GM19467 (cell line): ENCODE measurements at regions not wholly inside any gene's neighbourhood (a gene's known extent, or its start where the extent isn't known, plus 50 kb on each side); places are given as distances from the start of the nearest gene placed in this dataset.

Source experiments
- ATAC-seq: cut with Tn5 transposase; IDR thresholded peaks from one replicate; pipeline ENCODE4 v1.9.1; 2021; ENCODE audit warnings: mild to moderate bottlenecking, moderate library complexity; ENCODE audit not compliant: unreplicated experiment

DNA sequence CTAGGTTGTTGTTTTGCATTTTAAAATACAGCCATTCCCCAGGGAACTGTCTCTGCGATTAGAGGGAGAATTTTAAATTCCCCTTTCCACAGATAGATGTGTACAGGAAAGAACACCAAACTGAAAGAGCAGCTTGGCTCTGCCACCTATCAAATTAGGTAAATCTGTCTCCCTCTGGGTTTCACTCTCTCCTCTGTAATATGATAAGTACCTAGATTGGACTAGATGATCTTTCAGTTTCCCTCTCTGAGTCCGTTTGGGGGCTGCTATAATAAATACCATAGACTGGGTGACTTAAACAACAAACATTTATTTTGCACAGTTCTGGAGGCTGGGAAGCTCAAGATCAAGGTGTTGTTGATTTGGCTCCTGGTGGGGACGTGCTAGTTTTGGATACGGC, 186.0 kb downstream of the KIF20B start:
- peak; percentile 63 for ATAC-seq

DNA sequence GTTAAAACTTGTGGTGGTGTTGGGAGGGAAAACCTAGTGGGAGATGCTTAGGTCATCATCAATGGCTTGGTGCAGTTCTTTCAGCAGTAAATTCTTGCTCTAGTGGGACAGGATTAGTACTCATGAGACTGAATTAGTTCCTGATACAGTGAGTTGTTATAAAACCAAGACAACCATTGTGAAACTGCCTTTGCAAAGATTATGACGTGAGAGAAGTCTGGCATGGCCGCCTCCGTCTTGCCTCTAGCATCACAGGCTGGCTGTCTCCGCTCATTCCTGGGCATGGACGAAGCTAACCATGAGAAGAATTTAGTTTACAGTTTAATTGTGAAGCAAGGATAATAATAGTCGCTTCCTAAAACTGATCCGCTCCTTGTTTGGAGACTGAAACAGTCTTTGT, 186.4 kb downstream of the KIF20B start:
- ATAC-seq = peak; percentile 74

DNA sequence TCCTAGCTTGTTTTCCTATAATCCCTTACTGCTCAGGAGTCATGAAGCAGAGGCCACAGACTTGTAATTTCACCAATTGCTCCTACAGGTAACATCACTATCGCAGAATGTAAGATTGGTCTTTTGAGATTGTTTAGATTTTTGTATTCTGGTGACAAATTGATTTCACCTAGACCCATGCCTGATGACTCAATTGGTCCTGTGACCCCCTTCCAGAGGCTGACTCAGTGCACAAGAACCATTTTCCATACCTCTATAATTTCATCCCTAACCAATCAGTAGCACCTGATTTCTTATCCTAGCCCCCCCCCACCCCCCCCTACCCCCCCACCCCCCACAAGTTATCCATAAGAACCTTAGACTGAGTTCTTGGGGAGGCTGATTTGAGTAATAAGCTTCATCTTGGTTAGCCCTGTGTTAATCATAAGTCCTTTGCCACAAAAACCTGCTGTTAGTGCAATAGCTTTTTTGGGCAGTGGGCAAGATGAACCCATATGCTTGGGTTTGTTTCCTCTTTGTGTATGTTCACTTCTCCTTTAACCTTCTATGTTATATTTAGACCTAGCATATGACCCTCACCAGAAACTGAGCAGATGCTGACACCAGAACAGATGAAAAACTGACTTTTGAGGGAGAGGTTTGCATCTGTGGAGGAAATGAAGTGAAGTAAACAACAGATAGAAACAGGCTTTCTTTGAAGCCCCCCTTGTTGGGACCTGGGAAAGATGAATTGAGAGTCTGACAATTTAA, 187.1 kb downstream of the KIF20B start:
- no peak for ATAC-seq

DNA sequence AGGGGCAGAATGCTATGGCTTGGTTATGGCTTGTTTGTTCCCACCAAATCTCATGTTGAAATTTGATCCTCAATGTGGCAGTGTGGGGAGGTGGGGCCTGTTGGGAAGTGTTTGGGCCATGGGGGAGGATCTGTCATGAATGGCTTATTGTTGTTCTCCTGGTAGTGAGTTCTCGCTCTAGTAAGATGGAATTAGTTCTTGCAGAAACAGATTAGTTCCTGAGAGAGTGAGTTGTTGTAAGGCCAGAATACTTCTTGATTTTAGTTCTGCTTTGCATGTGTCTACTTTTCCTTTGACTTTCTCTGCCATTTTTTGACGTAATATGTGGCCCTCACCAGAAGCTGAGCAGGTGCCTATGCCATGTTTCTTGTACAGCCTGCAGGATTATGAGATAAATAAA, 188.2 kb downstream of the KIF20B start:
- no peak for ATAC-seq

DNA sequence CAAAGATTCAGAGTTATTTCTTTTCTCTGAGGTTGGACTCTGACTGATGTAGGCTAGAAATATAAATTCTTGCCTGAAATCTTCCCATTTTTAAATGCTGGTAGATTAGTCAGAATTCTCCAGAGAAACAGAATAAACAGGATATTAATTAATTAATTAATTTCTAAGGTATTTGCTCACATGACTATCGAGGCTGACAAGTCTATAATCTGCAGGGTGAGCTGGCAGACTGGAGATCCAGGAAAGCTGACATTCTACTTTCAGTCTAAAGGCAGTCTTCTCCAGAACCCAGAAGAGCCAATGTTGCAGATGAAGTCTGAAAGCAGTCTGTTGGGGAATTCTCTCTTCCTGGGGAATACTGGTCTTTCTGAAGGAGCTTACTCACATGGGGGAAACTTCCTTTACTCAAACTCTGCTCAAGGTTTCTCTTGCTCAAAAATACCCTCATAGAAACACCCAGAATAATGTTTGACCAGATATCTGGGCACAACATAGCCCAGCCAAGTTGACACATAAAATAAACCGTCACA, 189.7 kb downstream of the KIF20B start:
- no peak for ATAC-seq

DNA sequence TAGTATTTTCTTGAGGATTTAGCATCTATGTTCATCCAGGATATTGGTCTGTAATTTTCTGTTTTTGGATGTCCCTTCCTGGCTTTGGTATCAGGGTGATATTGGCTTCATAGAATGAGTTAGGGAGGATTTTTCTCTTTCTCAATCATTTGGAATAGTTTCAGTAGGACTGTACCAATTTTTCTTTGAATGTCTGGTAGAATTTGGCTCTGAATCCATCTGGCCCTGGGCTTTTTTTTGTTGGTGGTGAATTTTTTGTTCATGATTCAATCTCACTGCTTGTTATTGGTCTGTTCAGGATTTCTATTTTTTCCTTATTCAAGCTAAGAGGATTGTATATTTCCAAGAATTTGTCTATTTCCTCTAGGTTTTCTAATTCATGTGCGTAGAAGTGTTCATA, 192.7 kb downstream of the KIF20B start:
- ATAC-seq = no peak

DNA sequence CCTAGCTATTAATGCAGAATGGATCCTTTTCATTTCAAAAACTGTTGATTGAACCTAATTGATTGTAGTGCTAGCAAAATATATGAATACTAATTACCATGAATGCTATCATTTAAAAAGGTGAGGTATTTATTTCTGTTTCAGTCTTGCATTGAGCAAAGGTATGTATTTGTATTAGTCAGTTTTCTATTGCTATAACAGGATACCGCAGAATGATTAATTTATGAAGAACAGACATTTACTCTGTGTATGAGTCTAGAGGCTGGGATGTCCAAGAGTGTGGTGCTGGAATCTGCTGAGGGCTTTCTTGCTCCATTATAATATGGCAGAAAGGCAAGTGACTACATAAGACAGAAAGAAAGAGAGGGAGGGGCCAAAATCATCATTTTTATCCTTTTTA, 199.2 kb downstream of the KIF20B start:
- no peak for ATAC-seq

DNA sequence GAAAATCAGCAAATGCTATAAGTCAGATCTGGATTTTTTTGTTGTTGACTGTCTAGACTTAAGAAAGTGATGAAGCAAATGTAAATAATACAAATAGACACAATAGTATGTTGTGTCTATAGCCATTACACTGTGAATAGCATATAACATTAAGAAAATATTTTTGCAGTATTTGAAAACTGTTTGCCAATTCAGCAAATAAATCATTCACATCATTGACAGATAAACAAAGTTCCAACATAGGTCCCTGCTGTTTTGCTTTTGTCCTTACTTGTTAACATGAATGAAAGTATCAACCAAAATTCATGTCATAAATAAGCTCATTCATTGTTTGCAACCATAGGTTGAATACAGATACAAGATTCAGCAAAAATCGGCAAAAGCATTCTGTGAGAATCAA, 200.5 kb downstream of the KIF20B start:
- no peak for ATAC-seq

DNA sequence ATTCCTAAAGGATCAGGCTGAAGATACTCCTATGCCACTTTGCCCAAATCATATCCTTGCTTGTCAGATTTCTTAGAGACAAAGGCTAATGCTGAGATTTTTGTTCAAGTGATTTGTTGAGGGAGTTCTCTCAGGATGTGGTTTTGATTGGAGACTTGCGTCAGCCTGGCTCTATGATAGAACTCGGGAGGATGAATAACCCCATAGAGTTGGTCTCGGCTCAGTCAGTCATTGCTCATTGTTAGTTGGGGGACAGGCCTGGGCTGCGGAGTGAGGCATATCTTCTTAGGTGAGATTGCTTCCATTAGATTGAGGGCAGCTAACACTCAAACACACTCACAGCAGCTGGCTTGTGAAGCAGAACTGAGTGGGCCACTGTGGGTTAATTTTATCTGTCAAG, 203.4 kb downstream of the KIF20B start:
- no peak for ATAC-seq

DNA sequence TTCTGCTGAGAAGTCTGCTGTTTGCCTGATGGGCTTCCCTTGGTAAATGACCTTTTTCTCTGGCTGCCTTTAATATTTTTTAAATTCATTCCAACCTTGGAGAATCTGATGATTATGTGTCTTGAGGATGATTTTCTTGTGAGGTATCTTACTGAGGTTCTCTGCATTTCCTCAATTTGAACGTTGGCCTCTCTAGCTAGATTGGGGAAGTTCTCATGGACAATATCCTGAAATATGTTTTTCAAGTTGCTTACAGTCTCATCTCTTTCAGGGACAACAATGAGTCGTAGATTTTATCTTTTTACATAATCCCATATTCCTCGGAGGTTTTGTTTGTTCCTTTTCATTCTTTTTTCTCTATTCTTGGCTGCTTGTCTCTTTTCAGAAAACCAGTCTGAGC, 208.4 kb downstream of the KIF20B start:
- no peak for ATAC-seq

DNA sequence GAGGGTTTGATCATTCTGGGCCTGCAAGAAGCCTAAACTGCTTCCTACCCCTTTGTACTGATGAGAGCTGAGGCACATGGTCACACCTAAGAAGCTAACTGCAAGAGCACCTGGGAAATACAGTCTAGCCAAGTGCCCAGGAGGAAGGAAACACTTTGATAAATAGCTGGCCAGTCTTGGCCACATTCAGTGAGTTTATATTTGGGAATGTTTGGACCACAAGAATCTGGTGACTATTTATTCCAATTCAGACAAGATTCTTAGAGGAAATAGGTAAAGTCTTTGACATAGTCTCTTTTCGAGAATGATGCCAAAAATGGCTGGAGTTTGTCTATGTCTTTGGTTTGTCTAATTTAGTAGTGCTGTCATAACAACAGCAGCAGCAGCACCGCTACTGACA, 213.6 kb downstream of the KIF20B start:
- ATAC-seq = no peak

DNA sequence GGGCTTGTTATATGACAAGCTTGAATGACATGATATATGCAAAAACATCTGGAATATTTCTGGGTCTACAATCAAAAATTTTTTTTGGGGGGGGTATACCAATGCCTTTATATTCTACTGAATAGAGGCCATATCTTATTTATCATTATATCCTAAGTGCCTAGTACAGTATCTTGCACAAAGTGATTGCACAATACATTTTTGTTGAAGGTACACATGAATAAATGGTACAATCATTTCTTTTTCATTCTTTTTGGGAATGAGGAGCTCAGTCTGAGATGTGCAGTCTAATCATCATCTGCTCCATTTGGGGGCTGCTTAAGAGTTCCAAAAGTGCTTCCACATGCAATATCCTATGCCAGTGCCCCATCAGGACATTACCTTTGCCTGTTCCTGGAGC, 214.6 kb downstream of the KIF20B start:
- ATAC-seq = no peak

DNA sequence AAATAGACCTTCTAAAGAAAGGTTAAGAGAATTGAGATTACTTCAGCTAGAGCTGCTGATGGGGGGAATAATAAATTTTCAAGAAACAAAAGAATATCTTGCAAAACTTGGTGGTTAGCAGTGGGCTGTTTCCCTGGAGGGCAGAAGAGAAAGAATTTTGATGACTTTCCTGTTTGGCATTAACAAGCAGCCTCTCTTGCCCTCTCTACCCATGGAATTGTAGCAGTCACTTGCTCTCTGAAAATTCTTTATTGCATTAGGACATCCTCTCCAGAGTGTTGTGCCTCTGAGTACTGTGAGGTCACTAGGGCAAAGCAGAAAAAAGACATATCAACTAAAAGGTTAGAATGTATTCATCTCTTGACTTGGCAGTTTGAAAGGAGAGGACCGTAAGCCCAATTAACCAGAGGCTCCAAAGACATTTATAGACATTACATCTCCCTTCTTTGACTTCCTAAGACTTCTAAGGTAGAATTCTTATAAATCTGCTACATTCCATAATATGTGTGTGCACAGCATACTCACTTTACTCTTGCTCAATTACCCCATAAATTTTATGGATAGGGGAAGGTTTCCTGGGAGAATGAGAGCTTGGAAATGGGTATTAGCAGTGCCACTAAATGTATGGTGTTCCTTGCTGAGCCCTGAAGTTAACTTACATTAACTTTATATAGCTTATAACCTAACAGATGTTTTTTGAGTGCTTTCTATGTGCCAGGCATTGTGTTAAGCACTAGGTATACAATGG, 215.3 kb downstream of the KIF20B start:
- ATAC-seq = no peak

DNA sequence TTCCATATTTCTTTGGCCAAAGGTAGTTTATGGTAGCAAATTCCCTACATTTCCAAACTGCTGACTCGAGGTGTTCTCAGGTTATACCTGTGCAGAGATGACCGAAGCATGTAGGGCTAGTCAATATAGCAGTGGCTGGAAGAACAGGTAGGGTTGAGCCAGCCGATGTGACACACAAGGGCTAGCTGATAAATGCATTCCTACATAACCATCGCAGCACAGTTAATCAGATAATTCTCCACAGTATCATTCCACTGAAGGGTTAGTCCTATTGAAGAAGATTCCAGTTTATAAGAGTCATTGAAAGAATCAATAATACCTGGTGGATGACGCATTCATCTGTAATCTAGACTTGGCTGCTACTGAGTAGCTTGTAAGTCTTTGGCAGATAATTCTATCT, 220.0 kb downstream of the KIF20B start:
- ATAC-seq = no peak

DNA sequence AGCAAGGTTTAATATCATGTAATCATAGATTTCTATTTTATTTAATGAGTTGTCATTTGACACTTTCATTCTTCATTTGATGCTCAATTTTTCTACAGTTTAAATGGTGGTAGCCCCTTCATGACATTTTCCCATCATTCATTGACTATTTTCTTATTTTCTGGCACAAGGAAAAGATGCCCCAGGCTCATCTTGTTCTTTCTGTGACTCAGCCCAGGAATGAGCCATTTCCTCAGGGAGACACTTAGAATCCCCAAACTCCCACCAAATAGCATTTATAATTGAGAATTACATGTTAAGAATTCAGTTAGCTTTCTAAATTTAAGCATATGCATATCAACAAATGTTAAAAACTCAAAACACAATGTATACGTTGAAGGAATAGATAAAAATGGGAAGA, 222.3 kb downstream of the KIF20B start:
- no peak for ATAC-seq

DNA sequence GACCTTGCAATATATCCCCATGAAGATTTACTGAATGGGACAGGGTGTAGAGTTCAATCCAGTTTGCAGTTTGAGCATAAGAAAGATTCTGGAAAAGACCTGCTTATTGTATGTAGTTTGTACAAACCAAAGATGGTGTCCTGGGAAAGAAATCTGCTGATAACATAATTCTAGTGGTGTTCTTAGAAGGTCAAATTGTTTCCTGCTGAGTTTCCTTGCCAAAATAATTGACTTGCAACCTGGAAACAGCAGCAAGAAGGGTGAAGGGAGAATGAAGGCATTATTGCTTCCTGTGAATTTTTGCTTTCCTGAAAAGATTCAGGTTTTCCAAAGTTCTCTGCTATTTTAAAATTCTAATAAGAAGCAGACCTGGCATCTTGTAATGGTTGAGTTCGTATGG, 222.9 kb downstream of the KIF20B start:
- ATAC-seq = no peak

DNA sequence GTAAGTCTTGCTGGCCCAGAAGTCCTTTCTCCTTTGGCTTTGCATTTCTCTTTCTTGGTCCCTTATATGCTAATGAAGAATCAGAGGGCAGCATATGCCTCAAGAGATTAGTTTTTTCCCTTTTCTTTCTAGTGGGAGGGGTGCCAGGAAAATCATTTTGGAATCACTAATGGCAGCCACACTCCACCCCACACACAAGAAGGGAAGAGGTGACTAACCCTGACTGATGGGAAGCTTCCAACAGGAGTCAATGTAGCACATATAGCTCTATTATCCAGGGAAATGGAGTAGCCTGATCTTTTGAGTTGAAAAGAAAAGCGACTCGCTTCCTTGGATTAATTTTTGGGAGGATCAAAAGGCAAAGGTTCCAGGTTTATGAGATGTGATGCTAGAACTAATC, 225.3 kb downstream of the KIF20B start:
- no peak for ATAC-seq

DNA sequence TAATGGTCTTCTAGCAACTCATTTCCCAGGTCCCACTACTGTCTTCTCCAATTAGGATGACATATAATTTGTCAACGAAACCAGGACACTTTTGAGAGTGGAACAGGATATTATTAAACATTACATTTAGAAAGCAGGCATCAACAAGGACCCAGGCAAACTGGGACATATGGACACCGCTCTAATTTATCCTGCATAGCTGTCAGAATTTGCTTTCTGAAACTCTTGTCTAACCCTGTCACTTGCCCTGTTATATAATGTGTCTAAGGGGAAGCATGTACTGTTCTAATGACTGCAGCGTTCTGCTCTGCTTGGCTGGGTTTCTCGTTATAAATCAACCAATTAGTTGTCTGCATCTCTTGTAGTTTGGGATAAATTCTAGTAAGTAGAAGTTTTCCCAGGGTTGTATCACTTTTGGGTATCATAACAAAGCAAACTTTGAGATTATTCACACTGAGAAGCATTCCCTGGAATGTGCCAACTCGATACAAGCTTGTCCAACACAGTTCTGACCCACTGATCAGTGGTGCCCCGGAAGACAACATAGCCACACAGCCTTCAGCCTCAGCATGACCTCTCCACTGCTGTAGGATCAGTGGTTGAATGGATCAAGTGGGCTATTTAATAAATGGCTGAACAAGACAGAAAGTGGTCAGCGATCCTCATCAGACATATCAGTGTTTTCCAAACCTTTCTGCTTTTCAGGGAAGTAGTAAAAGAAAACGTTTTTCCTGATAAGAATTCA, 228.1 kb downstream of the KIF20B start:
- ATAC-seq = no peak

DNA sequence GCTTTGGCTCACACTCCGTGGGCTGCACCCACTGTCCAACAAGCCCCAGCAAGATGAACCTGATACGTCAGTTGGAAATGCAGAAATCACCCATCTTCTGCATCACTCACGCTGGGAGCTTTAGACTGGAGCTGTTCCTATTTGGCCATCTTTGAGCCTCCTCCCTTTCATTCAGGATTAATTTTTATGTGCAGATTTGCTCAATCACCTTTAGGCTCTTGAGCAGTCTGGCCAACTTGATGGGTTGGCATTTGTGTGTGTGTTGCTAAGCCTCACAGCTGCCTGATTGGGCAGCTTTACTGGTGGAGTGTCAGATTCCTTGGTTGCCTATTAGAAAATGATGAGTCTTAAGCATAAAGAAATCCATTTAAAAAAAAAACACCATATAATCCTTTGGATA, 236.1 kb downstream of the KIF20B start:
- ATAC-seq = no peak

DNA sequence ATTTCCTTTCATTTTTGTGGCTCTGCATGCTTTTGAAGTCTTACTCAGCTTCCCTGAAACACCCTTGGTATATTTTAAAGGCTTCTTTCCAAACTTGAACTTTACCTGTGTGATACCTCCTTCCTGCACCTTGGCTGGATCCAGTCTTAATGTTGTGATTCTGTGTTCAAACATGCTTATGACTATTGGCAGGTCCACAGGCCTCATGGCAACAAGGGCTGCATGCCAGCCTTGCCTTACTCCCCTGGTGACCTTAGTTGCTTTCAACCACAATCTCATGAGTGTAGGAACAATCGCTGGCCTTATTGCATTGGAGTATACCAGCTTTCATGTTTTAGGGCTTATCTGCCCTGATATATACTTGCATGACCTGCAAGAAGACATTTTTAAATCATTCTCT, 238.7 kb downstream of the KIF20B start:
- ATAC-seq = no peak

DNA sequence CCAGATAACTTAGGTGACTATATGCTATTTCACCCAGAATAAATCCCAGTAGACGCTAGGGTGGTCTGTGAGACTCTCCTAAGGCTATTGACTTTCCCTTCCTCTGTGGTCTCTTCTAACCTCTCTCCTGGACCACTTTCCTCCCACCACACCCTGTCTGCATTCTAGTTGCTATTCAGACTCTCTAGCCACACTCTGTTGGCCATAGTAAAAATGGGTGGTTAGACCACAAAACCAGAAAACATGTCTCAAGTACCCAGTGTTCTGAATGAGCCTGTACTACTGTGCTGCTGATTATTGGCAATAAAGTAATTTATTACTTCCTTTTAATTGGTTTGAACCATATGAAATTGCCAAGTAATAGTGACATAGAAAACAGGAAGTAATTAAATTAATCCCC, 240.8 kb downstream of the KIF20B start:
- no peak for ATAC-seq

DNA sequence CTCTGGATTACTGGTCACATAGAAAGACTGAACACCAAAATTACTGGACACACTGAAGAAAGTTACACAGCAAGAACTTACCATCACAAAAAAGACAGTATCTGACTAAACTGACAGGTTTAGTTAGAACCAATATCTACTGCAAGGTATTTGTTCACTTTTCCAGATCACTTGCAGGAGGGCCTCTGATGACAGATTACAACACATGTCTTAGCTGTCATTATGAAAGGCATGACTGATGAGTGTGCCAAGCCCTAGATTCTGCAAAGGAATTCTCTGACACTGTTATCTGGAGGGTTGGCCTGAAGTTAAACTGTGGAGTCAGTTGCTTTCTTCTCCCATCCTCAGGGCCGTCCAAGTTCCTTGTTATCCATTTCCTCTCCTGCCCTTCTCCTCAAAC, 242.7 kb downstream of the KIF20B start:
- no peak for ATAC-seq
